ENCODE measurements at regions not wholly inside any gene's neighbourhood (a gene's known extent, or its start where the extent isn't known, plus 50 kb on each side); places are given as distances from the start of the nearest gene placed in this dataset.

GRCh38 chr1:30040081-30041019 is 683.0 kb downstream of the MATN1 start:
- no peaks in the 10 kb centered on the region for H3K36me3 ChIP-seq (ENCODE audit: insufficient read depth, low read depth, low read length)
- H3K4me1 ChIP-seq (ENCODE audit: insufficient read depth, low read length), result no peaks in the 10 kb centered on the region
- H3K9ac ChIP-seq (ENCODE audit: low read depth, low read length), result no peak overlapping the region
- H3K4me3 ChIP-seq (ENCODE audit: low read length), result no peak overlapping the region
- no peak overlapping the region for H3K27ac ChIP-seq (ENCODE audit: low read length)
- H3K9me3 ChIP-seq (ENCODE audit: insufficient read depth, low read depth, low read length), result no peaks in the 10 kb centered on the region
- H3K27me3 ChIP-seq (ENCODE audit: insufficient read depth, low read length), result no peaks in the 10 kb centered on the region

GRCh38 chr1:30039354-30040080 is 683.9 kb downstream of the MATN1 start:
- no peaks in the 10 kb centered on the region for H3K4me1 ChIP-seq (ENCODE audit: insufficient read depth, low read length)
- H3K36me3 ChIP-seq (ENCODE audit: insufficient read depth, low read depth, low read length), result no peaks in the 10 kb centered on the region
- no peaks in the 10 kb centered on the region for H3K27me3 ChIP-seq (ENCODE audit: insufficient read depth, low read length)
- no peak overlapping the region for H3K27ac ChIP-seq (ENCODE audit: low read length)
- no peaks in the 10 kb centered on the region for H3K9me3 ChIP-seq (ENCODE audit: insufficient read depth, low read depth, low read length)
- H3K4me3 ChIP-seq (ENCODE audit: low read length), result no peak overlapping the region
- H3K9ac ChIP-seq (ENCODE audit: low read depth, low read length), result no peak overlapping the region

GRCh38 chr1:30038134-30039025 is 685.0 kb downstream of the MATN1 start:
- no peaks in the 10 kb centered on the region for H3K36me3 ChIP-seq (ENCODE audit: insufficient read depth, low read depth, low read length)
- H3K4me1 ChIP-seq (ENCODE audit: insufficient read depth, low read length), result no peaks in the 10 kb centered on the region

GRCh38 chr1:30037251-30038118 is 685.9 kb downstream of the MATN1 start:
- no peak overlapping the region for H3K27ac ChIP-seq (ENCODE audit: low read length)
- H3K36me3 ChIP-seq (ENCODE audit: insufficient read depth, low read depth, low read length), result no peaks in the 10 kb centered on the region
- no peak overlapping the region for H3K9ac ChIP-seq (ENCODE audit: low read depth, low read length)
- no peaks in the 10 kb centered on the region for H3K27me3 ChIP-seq (ENCODE audit: insufficient read depth, low read length)
- no peak overlapping the region for H3K4me3 ChIP-seq (ENCODE audit: low read length)
- no peaks in the 10 kb centered on the region for H3K4me1 ChIP-seq (ENCODE audit: insufficient read depth, low read length)
- peaks cover 6% of the 10 kb centered on the region; the same call in 1 of the 2 replicates for H3K9me3 ChIP-seq (ENCODE audit: insufficient read depth, low read depth, low read length)

More at GRCh38 chr1:30038134-30039025, 685.0 kb downstream of the MATN1 start:
- Histone ChIP-seq H3K27me3 (ENCODE audit: insufficient read depth, low read length) (no peaks in the 10 kb centered on the region), H3K9me3 (ENCODE audit: insufficient read depth, low read depth, low read length) (no peaks in the 10 kb centered on the region), H3K4me3 (ENCODE audit: low read length) (no peak overlapping the region), H3K9ac (ENCODE audit: low read depth, low read length) (no peak overlapping the region), H3K27ac (ENCODE audit: low read length) (no peak overlapping the region)

GRCh38 chr1:30036666-30037065 is 686.7 kb downstream of the MATN1 start:
- Histone ChIP-seq H3K4me1 (ENCODE audit: insufficient read depth, low read length) (no peaks in the 10 kb centered on the region), H3K4me3 (ENCODE audit: low read length) (no peak overlapping the region), H3K27me3 (ENCODE audit: insufficient read depth, low read length) (no peaks in the 10 kb centered on the region), H3K27ac (ENCODE audit: low read length) (no peak overlapping the region), H3K9ac (ENCODE audit: low read depth, low read length) (no peak overlapping the region), H3K9me3 (ENCODE audit: insufficient read depth, low read depth, low read length) (peaks cover 11% of the 10 kb centered on the region; the same call in 1 of the 2 replicates), H3K36me3 (ENCODE audit: insufficient read depth, low read depth, low read length) (no peaks in the 10 kb centered on the region)

GRCh38 chr1:30036229-30036547 is 687.2 kb downstream of the MATN1 start:
- no peaks in the 10 kb centered on the region for H3K27me3 ChIP-seq (ENCODE audit: insufficient read depth, low read length)
- H3K4me1 ChIP-seq (ENCODE audit: insufficient read depth, low read length), result no peaks in the 10 kb centered on the region
- peaks cover 11% of the 10 kb centered on the region; the same call in 1 of the 2 replicates for H3K9me3 ChIP-seq (ENCODE audit: insufficient read depth, low read depth, low read length)
- H3K27ac ChIP-seq (ENCODE audit: low read length), result no peak overlapping the region
- no peaks in the 10 kb centered on the region for H3K36me3 ChIP-seq (ENCODE audit: insufficient read depth, low read depth, low read length)
- H3K9ac ChIP-seq (ENCODE audit: low read depth, low read length), result no peak overlapping the region
- H3K4me3 ChIP-seq (ENCODE audit: low read length), result no peak overlapping the region

- Histone ChIP-seq H3K9me3 (ENCODE audit: insufficient read depth, low read depth, low read length) (peaks cover 11% of the 10 kb centered on the region; the same call in 1 of the 2 replicates), H3K27ac (ENCODE audit: low read length) (no peak overlapping the region), H3K4me1 (ENCODE audit: insufficient read depth, low read length) (no peaks in the 10 kb centered on the region), H3K36me3 (ENCODE audit: insufficient read depth, low read depth, low read length) (no peaks in the 10 kb centered on the region), H3K27me3 (ENCODE audit: insufficient read depth, low read length) (no peaks in the 10 kb centered on the region), H3K4me3 (ENCODE audit: low read length) (no peak overlapping the region), H3K9ac (ENCODE audit: low read depth, low read length) (no peak overlapping the region)
Measured at GRCh38 chr1:30035522-30036228, 687.7 kb downstream of the MATN1 start.

- Histone ChIP-seq H3K4me1 (ENCODE audit: insufficient read depth, low read length) (no peaks in the 10 kb centered on the region), H3K27ac (ENCODE audit: low read length) (no peak overlapping the region), H3K36me3 (ENCODE audit: insufficient read depth, low read depth, low read length) (no peaks in the 10 kb centered on the region), H3K9ac (ENCODE audit: low read depth, low read length) (no peak overlapping the region), H3K4me3 (ENCODE audit: low read length) (no peak overlapping the region), H3K9me3 (ENCODE audit: insufficient read depth, low read depth, low read length) (peaks cover 11% of the 10 kb centered on the region; the same call in 1 of the 2 replicates), H3K27me3 (ENCODE audit: insufficient read depth, low read length) (no peaks in the 10 kb centered on the region)
Measured at GRCh38 chr1:30034627-30035521, 688.5 kb downstream of the MATN1 start.

GRCh38 chr1:30034105-30034626 is 689.2 kb downstream of the MATN1 start:
- no peak overlapping the region for H3K9ac ChIP-seq (ENCODE audit: low read depth, low read length)
- H3K36me3 ChIP-seq (ENCODE audit: insufficient read depth, low read depth, low read length), result no peaks in the 10 kb centered on the region
- H3K27ac ChIP-seq (ENCODE audit: low read length), result no peak overlapping the region
- no peaks in the 10 kb centered on the region for H3K4me1 ChIP-seq (ENCODE audit: insufficient read depth, low read length)
- H3K9me3 ChIP-seq (ENCODE audit: insufficient read depth, low read depth, low read length), result peaks cover 11% of the 10 kb centered on the region; the same call in 1 of the 2 replicates
- no peak overlapping the region for H3K4me3 ChIP-seq (ENCODE audit: low read length)
- H3K27me3 ChIP-seq (ENCODE audit: insufficient read depth, low read length), result no peaks in the 10 kb centered on the region
